Kidney epithelial cell (primary cell): ENCODE measurements at regions not wholly inside any gene's neighbourhood (a gene's known extent, or its start where the extent isn't known, plus 50 kb on each side); places are given as distances from the start of the nearest gene placed in this dataset.

ENCODE experiments used
- DNase-seq: peaks from one replicate; pipeline ENCODE4 v3.0.0-alpha.2; 2010; ENCODE audit warnings: low read depth
- H3K27me3 ChIP-seq: 2 replicates; pipeline ENCODE4 v1.6.0; 2011; ENCODE audit warnings: low read length; ENCODE audit not compliant: control insufficient read depth, insufficient read depth
- H3K36me3 ChIP-seq: 2 replicates; pipeline ENCODE4 v1.5.1; 2011; ENCODE audit warnings: low read length; ENCODE audit not compliant: control insufficient read depth, insufficient read depth
- H3K4me3 ChIP-seq: 2 replicates; pipeline ENCODE4 v1.5.1; 2011; ENCODE audit warnings: low read depth, mild to moderate bottlenecking, control low read depth, low read length
- CTCF ChIP-seq: IDR thresholded peaks from 2 replicates; pipeline ENCODE4 v1.5.1; 2011; ENCODE audit warnings: mild to moderate bottlenecking, moderate library complexity, low read length, control low read depth, inconsistent platforms; ENCODE audit not compliant: insufficient read depth, poor library complexity, severe bottlenecking

GRCh38 chr14:98119739-98120138 is 1152.3 kb downstream of the BCL11B start:
- TF ChIP-seq CTCF: no peak
- H3K27me3 ChIP-seq: no peaks in the 10 kb centered on the region
- no peak overlapping the region for H3K4me3 ChIP-seq
- DNase-seq: no peak
- H3K36me3 ChIP-seq: no peaks in the 10 kb centered on the region

GRCh38 chr14:98120831-98121464 is 1151.0 kb downstream of the BCL11B start:
- no peak for DNase-seq
- Histone ChIP-seq H3K27me3 (no peaks in the 10 kb centered on the region), H3K4me3 (no peak overlapping the region), H3K36me3 (no peaks in the 10 kb centered on the region)
- no peak for TF ChIP-seq CTCF

- Histone ChIP-seq H3K36me3 (no peaks in the 10 kb centered on the region), H3K4me3 (no peak overlapping the region), H3K27me3 (no peaks in the 10 kb centered on the region)
- TF ChIP-seq CTCF: no peak
- DNase-seq: no peak
Measured at GRCh38 chr14:98122527-98122926, 1149.5 kb downstream of the BCL11B start.

GRCh38 chr14:98130691-98131090 is 1141.3 kb downstream of the BCL11B start:
- Histone ChIP-seq H3K27me3 (peaks cover 1% of the 10 kb centered on the region), H3K4me3 (no peak overlapping the region), H3K36me3 (no peaks in the 10 kb centered on the region)
- DNase-seq: no peak
- TF ChIP-seq CTCF: no peak

GRCh38 chr14:98131406-98131805 is 1140.6 kb downstream of the BCL11B start:
- no peak for TF ChIP-seq CTCF
- no peak for DNase-seq
- Histone ChIP-seq H3K36me3 (no peaks in the 10 kb centered on the region), H3K4me3 (no peak overlapping the region), H3K27me3 (peaks cover 6% of the 10 kb centered on the region)

- no peak for TF ChIP-seq CTCF
- DNase-seq: no peak
- H3K36me3 ChIP-seq: no peaks in the 10 kb centered on the region
- peaks cover 6% of the 10 kb centered on the region for H3K27me3 ChIP-seq
- H3K4me3 ChIP-seq: no peak overlapping the region
Measured at GRCh38 chr14:98133806-98134205, 1138.2 kb downstream of the BCL11B start.
